Gastroesophageal sphincter (tissue), 4 donors: ENCODE measurements at regions not wholly inside any gene's neighbourhood (a gene's known extent, or its start where the extent isn't known, plus 50 kb on each side); places are given as distances from the start of the nearest gene placed in this dataset.

Experiments used
- ATAC-seq: fragments of 150-250 bp; one replicate; pipeline ENCODE4 v1.9.1; 2016; ENCODE audit warnings: mild to moderate bottlenecking, moderate library complexity
- H3K27ac ChIP-seq, 4 donors: fragments of 200-600 bp; sonication (generic) in 3 of 4; 1 replicate in 3 of 4; 2 replicates in 1 of 4; pipeline ENCODE4 v1.5.1; 2016 to 2019
- H3K27me3 ChIP-seq: fragments of 200-600 bp; sonication (generic); one replicate; pipeline ENCODE4 v1.5.1; 2019
- H3K36me3 ChIP-seq, 2 donors: fragments of 200-600 bp; sonication (generic); one replicate each; pipeline ENCODE4 v1.5.1; 2019; ENCODE audit warnings: control low read depth in 1 of 2
- H3K4me1 ChIP-seq, 3 donors: fragments of 200-600 bp; sonication (generic); 1 replicate in 2 of 3; 2 replicates in 1 of 3; pipeline ENCODE4 v1.5.1; 2016 to 2019; ENCODE audit warnings: control low read depth in 2 of 3
- H3K4me3 ChIP-seq, 2 donors: fragments of 200-600 bp; sonication (generic); one replicate each; pipeline ENCODE4 v1.5.1; 2019; ENCODE audit warnings: mild to moderate bottlenecking in 1 of 2, moderate library complexity in 1 of 2
- H3K9me3 ChIP-seq, 3 donors: fragments of 200-600 bp; sonication (generic); one replicate each; pipeline ENCODE4 v1.5.1; 2017 to 2019; ENCODE audit warnings: control low read depth in 2 of 3
- CTCF ChIP-seq, 4 experiments: fragments of 200-600 bp in 2 of 4; fragments of 450-650 bp in 2 of 4; sonication (generic) in 1 of 4; IDR thresholded peaks; one replicate each; pipeline ENCODE4 v1.5.1; 2017 to 2019; ENCODE audit warnings: antibody characterized with exemption in 4 of 4, mild to moderate bottlenecking in 2 of 4, moderate library complexity in 2 of 4
- EP300 ChIP-seq: sonication (generic); formaldehyde crosslinking; IDR thresholded peaks from one replicate; pipeline ENCODE4 v1.6.1; 2017; ENCODE audit warnings: antibody characterized with exemption, mild to moderate bottlenecking
- POLR2A ChIP-seq, 2 donors: fragments of 450-650 bp; IDR thresholded peaks; one replicate each; pipeline ENCODE4 v1.6.1; 2017; ENCODE audit warnings: antibody characterized with exemption in 2 of 2, mild to moderate bottlenecking in 2 of 2, moderate library complexity in 1 of 2
- POLR2AphosphoS5 ChIP-seq: sonication (generic); formaldehyde crosslinking; IDR thresholded peaks from one replicate; pipeline ENCODE4 v1.6.1; 2017; ENCODE audit warnings: antibody characterized with exemption
- WGBS, 2 donors: methylation state at CpG; one replicate each; pipeline ENCODE4 v1.1.5; 2018; ENCODE audit warnings: low coverage in 1 of 2; 5-methylcytosine and 5-hydroxymethylcytosine counted together

GRCh38 chr2:175446201-175446600 lies 264.7 kb upstream of the ATP5MC3 start:
- Histone ChIP-seq H3K36me3 (no peaks in the 10 kb centered on the region), H3K4me1 (no peaks in the 10 kb centered on the region), H3K4me3 (no peak overlapping the region), H3K9me3 (no peaks in the 10 kb centered on the region), H3K27ac (no peak overlapping the region), H3K27me3 (peaks cover 29% of the 10 kb centered on the region)
- no peak for ATAC-seq
- TF ChIP-seq POLR2AphosphoS5 = no peak
- no peak for TF ChIP-seq CTCF (IDR thresholded peaks at IDR 0.05)
- TF ChIP-seq EP300 = no peak
- TF ChIP-seq POLR2A (IDR thresholded peaks at IDR 0.05) = no peak
- WGBS, 2 donors = 49 to 62% methylated on average over 4 of the region's 4 CpGs

- H3K4me1 ChIP-seq = no peaks in the 10 kb centered on the region
- no peaks in the 10 kb centered on the region for H3K36me3 ChIP-seq
- 28 to 86% methylated on average over 3 of the region's 3 CpGs for WGBS, 2 donors
- H3K27ac ChIP-seq = no peak overlapping the region
- TF ChIP-seq EP300 (no peak), CTCF (IDR thresholded peaks at IDR 0.05) (no peak), POLR2A (IDR thresholded peaks at IDR 0.05) (no peak), POLR2AphosphoS5 (no peak)
- H3K27me3 ChIP-seq = peaks cover 29% of the 10 kb centered on the region
- ATAC-seq = no peak
- H3K9me3 ChIP-seq = no peaks in the 10 kb centered on the region
- no peak overlapping the region for H3K4me3 ChIP-seq
These were observed 263.8 kb upstream of the ATP5MC3 start for GRCh38 chr2:175445281-175445680.

GRCh38 chr2:175442441-175442840 lies 260.9 kb upstream of the ATP5MC3 start:
- Histone ChIP-seq H3K27me3 (peaks cover 29% of the 10 kb centered on the region), H3K4me1 (no peaks in the 10 kb centered on the region), H3K9me3 (no peaks in the 10 kb centered on the region), H3K4me3 (no peak overlapping the region), H3K36me3 (no peaks in the 10 kb centered on the region), H3K27ac (no peak overlapping the region)
- 65 to 74% methylated on average over 6 of the region's 6 CpGs for WGBS, 2 donors
- ATAC-seq = no peak
- TF ChIP-seq POLR2A (IDR thresholded peaks at IDR 0.05) (no peak), CTCF (IDR thresholded peaks at IDR 0.05) (no peak)

- WGBS, 2 donors = 19 to 29% methylated on average over 3 to 4 of the region's 5 CpGs
- TF ChIP-seq EP300 (no peak), POLR2AphosphoS5 (no peak), CTCF (IDR thresholded peaks at IDR 0.05) (no peak), POLR2A (IDR thresholded peaks at IDR 0.05) (no peak)
These were observed 259.8 kb upstream of the ATP5MC3 start for GRCh38 chr2:175441181-175441761.

GRCh38 chr2:175439416-175439815 lies 257.9 kb upstream of the ATP5MC3 start:
- 67% methylated on average over 1 of the region's 1 CpG; no CpG with 5 or more reads in 1 of the 2 donors for WGBS, 2 donors
- Histone ChIP-seq H3K27ac (no peak overlapping the region), H3K36me3 (no peaks in the 10 kb centered on the region), H3K4me1 (no peaks in the 10 kb centered on the region), H3K9me3 (no peaks in the 10 kb centered on the region), H3K27me3 (peaks cover 17% of the 10 kb centered on the region), H3K4me3 (no peak overlapping the region)
- TF ChIP-seq CTCF (IDR thresholded peaks at IDR 0.05) (no peak), POLR2A (IDR thresholded peaks at IDR 0.05) (no peak), EP300 (no peak), POLR2AphosphoS5 (no peak)
- ATAC-seq = no peak

More at GRCh38 chr2:175441181-175441761, 259.8 kb upstream of the ATP5MC3 start:
- no peaks in the 10 kb centered on the region for H3K36me3 ChIP-seq
- H3K4me3 ChIP-seq = no peak overlapping the region
- H3K4me1 ChIP-seq = no peaks in the 10 kb centered on the region
- H3K9me3 ChIP-seq = no peaks in the 10 kb centered on the region
- ATAC-seq = no peak
- H3K27ac ChIP-seq = no peak overlapping the region
- peaks cover 17% of the 10 kb centered on the region for H3K27me3 ChIP-seq
